ENCODE measurements at regions not wholly inside any gene's neighbourhood (a gene's known extent, or its start where the extent isn't known, plus 50 kb on each side); places are given as distances from the start of the nearest gene placed in this dataset.

DNA sequence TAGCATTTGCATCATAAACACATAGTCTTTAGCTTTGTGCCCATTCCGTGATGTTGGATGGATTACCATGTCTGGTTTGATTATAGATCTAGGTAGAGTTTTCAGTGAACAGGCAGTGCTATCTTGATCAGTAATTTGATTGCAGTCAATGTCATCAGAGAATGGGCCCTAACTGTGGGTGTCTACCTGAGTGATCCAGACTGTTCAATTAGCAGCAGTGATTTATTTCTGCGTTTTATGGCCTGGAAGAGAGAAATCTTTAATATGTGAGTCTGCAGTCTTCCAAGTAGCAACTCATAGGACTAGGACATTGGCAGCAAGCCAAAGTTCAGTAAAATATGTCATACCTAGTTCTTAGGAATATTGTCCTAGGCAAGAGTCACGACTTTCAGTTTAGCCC, 80.3 kb downstream of the CASP12 start:
- Histone ChIP-seq H3K9me3 (replicated peaks; ENCODE audit: insufficient read depth, low read length) (no peaks in the 10 kb centered on the region), H4K20me1 (ENCODE audit: insufficient read depth, low read length) (no peaks in the 10 kb centered on the region), H3K27me3 (replicated peaks; ENCODE audit: insufficient read depth, low read length) (no peaks in the 10 kb centered on the region), H3K9me2 (replicated peaks; ENCODE audit: insufficient read depth, low read length) (no peaks in the 10 kb centered on the region), H3K4me1 (ENCODE audit: low read length) (no peaks in the 10 kb centered on the region), H3K9ac (ENCODE audit: low read length) (no peak overlapping the region), H3K4me3 (ENCODE audit: low read length) (no peak overlapping the region), H3K27ac (ENCODE audit: low read length) (no peak overlapping the region), H3K4me2 (ENCODE audit: low read depth, low read length) (no peak overlapping the region), H2AFZ (ENCODE audit: low read length) (no peak overlapping the region), H3K79me2 (ENCODE audit: low read length) (no peaks in the 10 kb centered on the region), H3F3A (ENCODE audit: insufficient read depth, low read length) (no peaks in the 10 kb centered on the region), H3K36me3 (replicated peaks; ENCODE audit: insufficient read depth, low read length) (no peaks in the 10 kb centered on the region)
- TF ChIP-seq, protein P1, sequence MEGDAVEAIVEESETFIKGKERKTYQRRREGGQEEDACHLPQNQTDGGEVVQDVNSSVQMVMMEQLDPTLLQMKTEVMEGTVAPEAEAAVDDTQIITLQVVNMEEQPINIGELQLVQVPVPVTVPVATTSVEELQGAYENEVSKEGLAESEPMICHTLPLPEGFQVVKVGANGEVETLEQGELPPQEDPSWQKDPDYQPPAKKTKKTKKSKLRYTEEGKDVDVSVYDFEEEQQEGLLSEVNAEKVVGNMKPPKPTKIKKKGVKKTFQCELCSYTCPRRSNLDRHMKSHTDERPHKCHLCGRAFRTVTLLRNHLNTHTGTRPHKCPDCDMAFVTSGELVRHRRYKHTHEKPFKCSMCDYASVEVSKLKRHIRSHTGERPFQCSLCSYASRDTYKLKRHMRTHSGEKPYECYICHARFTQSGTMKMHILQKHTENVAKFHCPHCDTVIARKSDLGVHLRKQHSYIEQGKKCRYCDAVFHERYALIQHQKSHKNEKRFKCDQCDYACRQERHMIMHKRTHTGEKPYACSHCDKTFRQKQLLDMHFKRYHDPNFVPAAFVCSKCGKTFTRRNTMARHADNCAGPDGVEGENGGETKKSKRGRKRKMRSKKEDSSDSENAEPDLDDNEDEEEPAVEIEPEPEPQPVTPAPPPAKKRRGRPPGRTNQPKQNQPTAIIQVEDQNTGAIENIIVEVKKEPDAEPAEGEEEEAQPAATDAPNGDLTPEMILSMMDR (IDR thresholded peaks at IDR 0.05; ENCODE audit: low read length), result no peak
- TF ChIP-seq EZH2phosphoT487 (IDR thresholded peaks at IDR 0.05; ENCODE audit: low read length) (no peak), EZH2 (optimal IDR thresholded peaks at IDR 0.05; ENCODE audit: low read depth, low read length) (no peak)
- DNase-seq, result no peak

DNA sequence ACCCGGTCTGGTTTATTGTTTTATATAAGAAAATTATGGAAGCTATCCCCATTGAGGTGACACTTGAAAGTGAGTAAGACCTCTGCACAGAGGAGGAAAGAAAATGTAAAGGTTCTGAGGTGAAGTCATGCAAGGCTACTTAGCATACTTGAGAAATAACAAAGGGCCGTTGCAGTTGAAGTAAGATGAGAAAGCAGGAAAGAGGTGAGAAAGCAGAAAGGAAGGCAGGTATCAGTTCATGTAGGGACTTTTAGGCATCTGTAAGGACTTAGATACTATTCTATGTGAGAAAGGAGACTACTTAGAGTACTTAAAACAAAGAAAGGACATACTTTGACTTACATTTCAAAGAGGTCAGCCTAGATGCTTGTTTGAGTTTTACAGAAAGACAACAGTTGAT, 84.7 kb downstream of the CASP12 start:
- no peak overlapping the region for H3K9ac ChIP-seq (ENCODE audit: low read length)
- no peak overlapping the region for H2AFZ ChIP-seq (ENCODE audit: low read length)
- H3K4me2 ChIP-seq (ENCODE audit: low read depth, low read length), result no peak overlapping the region
- no peaks in the 10 kb centered on the region for H3F3A ChIP-seq (ENCODE audit: insufficient read depth, low read length)
- TF ChIP-seq EZH2 (optimal IDR thresholded peaks at IDR 0.05; ENCODE audit: low read depth, low read length) (no peak), EZH2phosphoT487 (IDR thresholded peaks at IDR 0.05; ENCODE audit: low read length) (no peak)
- TF ChIP-seq, protein P1 (IDR thresholded peaks at IDR 0.05; ENCODE audit: low read length), result no peak
- H3K27ac ChIP-seq (ENCODE audit: low read length), result no peak overlapping the region
- no peaks in the 10 kb centered on the region for H3K4me1 ChIP-seq (ENCODE audit: low read length)
- no peak overlapping the region for H3K4me3 ChIP-seq (ENCODE audit: low read length)
- H3K9me3 ChIP-seq (replicated peaks; ENCODE audit: insufficient read depth, low read length), result no peaks in the 10 kb centered on the region
- DNase-seq, result no peak
- H3K27me3 ChIP-seq (replicated peaks; ENCODE audit: insufficient read depth, low read length), result no peaks in the 10 kb centered on the region
- no peaks in the 10 kb centered on the region for H3K9me2 ChIP-seq (replicated peaks; ENCODE audit: insufficient read depth, low read length)
- H3K79me2 ChIP-seq (ENCODE audit: low read length), result no peaks in the 10 kb centered on the region
- no peaks in the 10 kb centered on the region for H3K36me3 ChIP-seq (replicated peaks; ENCODE audit: insufficient read depth, low read length)
- H4K20me1 ChIP-seq (ENCODE audit: insufficient read depth, low read length), result no peaks in the 10 kb centered on the region

DNA sequence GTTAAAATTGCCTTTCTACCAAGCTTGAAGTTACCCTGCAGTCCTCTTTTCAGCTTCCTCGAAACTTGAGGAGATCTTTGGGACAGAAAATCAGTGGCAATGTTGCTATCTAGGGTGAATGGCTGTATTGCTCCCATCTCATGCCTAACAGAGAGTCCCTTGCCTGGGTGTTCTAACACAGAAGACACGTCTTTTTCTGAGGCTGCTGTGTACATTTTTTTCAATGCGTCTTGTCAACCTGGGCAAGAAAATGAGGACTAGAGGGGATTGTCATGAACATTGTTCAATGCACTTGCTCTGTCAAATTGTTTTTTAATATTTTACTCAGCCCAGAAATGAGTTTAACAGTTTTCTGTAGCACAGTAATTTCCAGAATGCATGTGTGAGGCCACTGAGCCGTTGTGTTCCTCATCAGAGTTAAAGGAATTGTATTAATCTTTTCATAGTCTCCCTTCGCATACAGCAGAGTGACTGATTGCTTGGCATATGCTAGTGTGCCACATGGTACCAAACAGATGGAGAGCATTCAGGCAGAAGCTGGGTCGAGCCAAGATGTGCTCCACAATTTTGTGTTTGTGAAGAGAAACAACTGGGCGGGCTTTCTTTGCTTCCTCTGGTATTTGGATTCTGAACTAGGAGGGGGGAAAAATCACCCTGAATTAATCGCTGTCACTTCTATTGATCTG, 86.0 kb downstream of the CASP12 start:
- no peak overlapping the region for H3K4me3 ChIP-seq (ENCODE audit: low read length)
- no peak overlapping the region for H3K9ac ChIP-seq (ENCODE audit: low read length)
- H3K79me2 ChIP-seq (ENCODE audit: low read length), result no peaks in the 10 kb centered on the region
- no peak overlapping the region for H2AFZ ChIP-seq (ENCODE audit: low read length)
- H3K4me2 ChIP-seq (ENCODE audit: low read depth, low read length), result no peak overlapping the region
- no peaks in the 10 kb centered on the region for H3K36me3 ChIP-seq (replicated peaks; ENCODE audit: insufficient read depth, low read length)
- no peak overlapping the region for H3K27ac ChIP-seq (ENCODE audit: low read length)
- TF ChIP-seq, protein P1 (IDR thresholded peaks at IDR 0.05; ENCODE audit: low read length), result no peak
- no peak for TF ChIP-seq EZH2 (optimal IDR thresholded peaks at IDR 0.05; ENCODE audit: low read depth, low read length)
- TF ChIP-seq EZH2phosphoT487 (IDR thresholded peaks at IDR 0.05; ENCODE audit: low read length), result no peak
- no peaks in the 10 kb centered on the region for H4K20me1 ChIP-seq (ENCODE audit: insufficient read depth, low read length)
- H3K9me3 ChIP-seq (replicated peaks; ENCODE audit: insufficient read depth, low read length), result no peaks in the 10 kb centered on the region
- no peaks in the 10 kb centered on the region for H3K9me2 ChIP-seq (replicated peaks; ENCODE audit: insufficient read depth, low read length)
- DNase-seq, result no peak
- no peaks in the 10 kb centered on the region for H3K27me3 ChIP-seq (replicated peaks; ENCODE audit: insufficient read depth, low read length)
- H3F3A ChIP-seq (ENCODE audit: insufficient read depth, low read length), result no peaks in the 10 kb centered on the region
- no peaks in the 10 kb centered on the region for H3K4me1 ChIP-seq (ENCODE audit: low read length)
